ENCODE measurements at regions not wholly inside any gene's neighbourhood (a gene's known extent, or its start where the extent isn't known, plus 50 kb on each side); places are given as distances from the start of the nearest gene placed in this dataset.

- Mint-ChIP-seq H3K27ac (no peak overlapping the region), H3K9me3 (peaks cover 0 to 5% of the 10 kb centered on the region in 2 donors), H3K4me1 (no peaks in the 10 kb centered on the region), H3K27me3 (peaks cover 14 to 20% of the 10 kb centered on the region in 2 donors), H3K4me3 (no peak overlapping the region), H3K36me3 (no peaks in the 10 kb centered on the region)
- no peak for DNase-seq
- no peak for ATAC-seq (replicated peaks)
These were observed 310.0 kb downstream of the HRH4 start for GRCh38 chr18:24770311-24771024.

DNA sequence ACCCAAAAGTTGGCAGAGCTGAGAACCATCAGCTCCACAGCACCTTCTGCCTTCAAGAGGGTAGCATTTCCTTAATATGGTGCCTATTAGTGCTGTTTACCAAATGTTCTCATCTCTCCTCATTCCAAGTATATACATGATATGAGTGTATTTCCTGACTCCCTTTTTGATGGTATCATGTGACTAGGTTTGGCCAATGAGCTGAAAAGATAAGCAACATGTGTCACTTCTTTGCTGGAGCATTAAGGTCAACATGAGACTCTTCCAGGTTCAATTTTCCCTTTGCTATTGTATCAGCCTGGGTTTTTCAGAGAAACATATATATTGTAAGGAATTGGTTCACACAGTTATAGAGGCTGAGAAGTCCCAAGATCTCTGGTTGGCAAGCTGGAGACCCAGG, 310.9 kb downstream of the HRH4 start:
- H3K4me1 Mint-ChIP-seq, result no peaks in the 10 kb centered on the region
- H3K36me3 Mint-ChIP-seq, result no peaks in the 10 kb centered on the region
- peaks cover 0 to 5% of the 10 kb centered on the region in 2 donors for H3K9me3 Mint-ChIP-seq
- DNase-seq, result no peak
- H3K27me3 Mint-ChIP-seq, result peaks cover 14 to 20% of the 10 kb centered on the region in 2 donors
- no peak overlapping the region for H3K4me3 Mint-ChIP-seq
- no peak overlapping the region for H3K27ac Mint-ChIP-seq
- no peak for ATAC-seq (replicated peaks)

- H3K4me3 Mint-ChIP-seq, result no peak overlapping the region
- ATAC-seq (replicated peaks) (no peak), DNase-seq (no peak)
- H3K27ac Mint-ChIP-seq, result no peak overlapping the region
- H3K4me1 Mint-ChIP-seq, result no peaks in the 10 kb centered on the region
- H3K27me3 Mint-ChIP-seq, result peaks cover 11 to 14% of the 10 kb centered on the region in 2 donors
- H3K36me3 Mint-ChIP-seq, result no peaks in the 10 kb centered on the region
- peaks cover 0 to 5% of the 10 kb centered on the region in 2 donors for H3K9me3 Mint-ChIP-seq
These were observed 312.7 kb downstream of the HRH4 start for GRCh38 chr18:24773101-24773500.

DNA sequence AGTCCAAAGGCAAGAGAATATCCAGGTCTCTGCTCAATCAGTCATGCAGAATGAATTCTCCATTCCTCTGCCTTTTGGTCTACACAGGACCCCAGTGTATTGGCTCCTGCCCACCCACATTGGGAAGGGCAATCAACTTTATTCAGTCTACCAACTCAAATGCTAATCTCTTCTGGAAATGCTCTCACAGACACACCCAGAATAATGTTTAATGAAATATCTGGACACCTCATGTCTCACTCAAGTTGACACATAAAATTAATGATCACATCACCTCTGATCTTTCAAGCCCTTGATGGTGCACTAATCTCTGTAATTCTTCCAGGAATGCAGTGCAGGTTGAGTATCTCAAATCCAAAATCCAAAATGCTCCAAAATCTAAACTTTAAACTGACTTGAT, 315.6 kb downstream of the HRH4 start:
- Mint-ChIP-seq H3K4me3 (no peak overlapping the region), H3K27me3 (peaks cover 3 to 6% of the 10 kb centered on the region in 2 donors), H3K27ac (no peak overlapping the region), H3K4me1 (no peaks in the 10 kb centered on the region), H3K36me3 (no peaks in the 10 kb centered on the region), H3K9me3 (peaks cover 0 to 2% of the 10 kb centered on the region in 2 donors)
- DNase-seq (no peak), ATAC-seq (replicated peaks) (no peak)

- Mint-ChIP-seq H3K36me3 (no peaks in the 10 kb centered on the region), H3K27me3 (peaks cover 0 to 6% of the 10 kb centered on the region in 2 donors), H3K4me3 (no peak overlapping the region), H3K4me1 (no peaks in the 10 kb centered on the region), H3K27ac (no peak overlapping the region), H3K9me3 (peaks cover 0 to 2% of the 10 kb centered on the region in 2 donors)
- DNase-seq (no peak), ATAC-seq (replicated peaks) (no peak)
These were observed 318.5 kb downstream of the HRH4 start for GRCh38 chr18:24778810-24779418.

DNA sequence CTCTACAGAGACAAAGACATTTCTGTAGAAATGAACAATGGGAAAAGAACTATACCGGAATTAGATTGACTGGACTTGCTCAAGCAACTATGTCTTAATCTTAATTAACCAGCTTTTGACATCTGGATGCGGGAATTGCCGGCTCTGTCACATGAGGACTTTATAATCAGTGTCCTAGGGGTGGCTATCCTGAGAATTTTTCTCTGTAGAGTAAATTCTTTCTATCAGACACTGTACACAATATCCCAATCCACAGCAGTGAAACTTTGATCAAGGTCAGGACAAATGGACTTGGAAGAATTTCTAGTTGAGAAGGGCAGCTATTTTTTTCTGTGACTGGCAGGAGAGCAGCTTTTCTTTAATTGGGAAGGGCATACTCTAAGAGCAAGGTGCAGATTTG, 322.1 kb downstream of the HRH4 start:
- H3K4me1 Mint-ChIP-seq, result no peaks in the 10 kb centered on the region
- no peak for ATAC-seq (replicated peaks)
- H3K27me3 Mint-ChIP-seq, result peaks cover 13 to 15% of the 10 kb centered on the region in 2 donors
- H3K4me3 Mint-ChIP-seq, result no peak overlapping the region
- DNase-seq, result no peak
- H3K36me3 Mint-ChIP-seq, result no peaks in the 10 kb centered on the region
- H3K27ac Mint-ChIP-seq, result no peak overlapping the region
- H3K9me3 Mint-ChIP-seq, result peaks cover 0 to 3% of the 10 kb centered on the region in 2 donors

- Mint-ChIP-seq H3K4me3 (no peak overlapping the region), H3K27me3 (peaks cover 13 to 15% of the 10 kb centered on the region in 2 donors), H3K9me3 (peaks cover 6 to 9% of the 10 kb centered on the region in 2 donors), H3K36me3 (no peaks in the 10 kb centered on the region), H3K4me1 (no peaks in the 10 kb centered on the region), H3K27ac (no peak overlapping the region)
- DNase-seq (no peak), ATAC-seq (replicated peaks) (no peak)
These were observed 324.6 kb downstream of the HRH4 start for GRCh38 chr18:24785019-24785418.

- H3K4me3 Mint-ChIP-seq, result no peak overlapping the region
- H3K27me3 Mint-ChIP-seq, result peaks cover 13 to 21% of the 10 kb centered on the region in 2 donors
- no peaks in the 10 kb centered on the region for H3K4me1 Mint-ChIP-seq
- no peak for ATAC-seq (replicated peaks)
- DNase-seq, result no peak
- H3K9me3 Mint-ChIP-seq, result peaks cover 8 to 9% of the 10 kb centered on the region in 2 donors
- no peaks in the 10 kb centered on the region for H3K36me3 Mint-ChIP-seq
- H3K27ac Mint-ChIP-seq, result no peak overlapping the region
These were observed 325.6 kb downstream of the HRH4 start for GRCh38 chr18:24786027-24786426.

DNA sequence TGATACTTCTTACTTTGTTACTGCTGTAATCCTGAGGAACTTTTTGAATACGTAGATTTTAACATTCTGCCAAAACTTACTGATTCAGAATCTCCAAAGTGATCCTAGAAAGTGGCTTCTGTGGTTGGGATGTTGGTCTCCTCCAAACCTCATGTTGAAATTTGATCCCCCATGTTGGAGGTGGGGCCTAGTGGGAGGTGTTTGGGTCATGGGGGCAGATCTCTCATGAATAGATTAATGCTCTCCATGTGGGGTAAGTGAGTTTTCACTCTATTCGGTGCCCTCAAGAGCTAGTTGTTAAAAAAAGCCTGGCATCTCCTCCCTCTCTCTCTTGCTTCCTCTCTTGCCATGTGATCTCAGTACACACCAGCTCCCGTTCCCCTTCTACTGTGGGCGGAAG, 329.9 kb downstream of the HRH4 start:
- DNase-seq (no peak), ATAC-seq (replicated peaks) (no peak)
- Mint-ChIP-seq H3K9me3 (peaks cover 8 to 9% of the 10 kb centered on the region in 2 donors), H3K27ac (no peak overlapping the region), H3K4me1 (no peaks in the 10 kb centered on the region), H3K36me3 (no peaks in the 10 kb centered on the region), H3K4me3 (no peak overlapping the region), H3K27me3 (peaks cover 11 to 17% of the 10 kb centered on the region in 2 donors)

- no peaks in the 10 kb centered on the region for H3K36me3 Mint-ChIP-seq
- H3K27me3 Mint-ChIP-seq, result peaks cover 9 to 12% of the 10 kb centered on the region in 2 donors
- no peak overlapping the region for H3K4me3 Mint-ChIP-seq
- H3K4me1 Mint-ChIP-seq, result no peaks in the 10 kb centered on the region
- ATAC-seq (replicated peaks) (no peak), DNase-seq (no peak)
- no peak overlapping the region for H3K27ac Mint-ChIP-seq
- peaks cover 8 to 9% of the 10 kb centered on the region in 2 donors for H3K9me3 Mint-ChIP-seq
These were observed 331.5 kb downstream of the HRH4 start for GRCh38 chr18:24791751-24792545.

GRCh38 chr18:24793742-24794141, 333.3 kb downstream of the HRH4 start:
- H3K27ac Mint-ChIP-seq, result no peak overlapping the region
- no peaks in the 10 kb centered on the region for H3K4me1 Mint-ChIP-seq
- ATAC-seq (replicated peaks) (no peak), DNase-seq (no peak)
- H3K9me3 Mint-ChIP-seq, result peaks cover 3% of the 10 kb centered on the region in 2 donors
- peaks cover 9 to 12% of the 10 kb centered on the region in 2 donors for H3K27me3 Mint-ChIP-seq
- no peaks in the 10 kb centered on the region for H3K36me3 Mint-ChIP-seq
- no peak overlapping the region for H3K4me3 Mint-ChIP-seq

DNA sequence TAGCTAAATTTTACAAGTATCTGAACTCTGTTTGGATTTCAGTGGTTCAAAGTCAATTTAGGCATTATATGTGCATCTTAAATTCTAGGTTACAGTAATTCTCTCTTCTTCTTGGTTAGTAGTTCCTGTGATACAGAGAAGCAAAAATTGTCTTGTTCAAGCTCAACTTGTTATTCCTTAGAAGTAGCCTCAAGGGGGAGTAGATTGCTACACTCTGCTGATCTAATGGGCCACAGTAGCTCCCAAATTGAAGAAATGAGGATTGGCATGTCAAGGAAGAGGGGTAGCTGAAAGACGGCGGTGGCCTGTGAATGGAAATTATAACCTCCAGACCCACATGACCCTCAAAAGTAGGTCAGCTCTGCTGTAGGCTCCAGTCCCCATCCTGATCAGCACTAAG, 334.7 kb downstream of the HRH4 start:
- Mint-ChIP-seq H3K4me1 (no peaks in the 10 kb centered on the region), H3K9me3 (peaks cover 0 to 2% of the 10 kb centered on the region in 2 donors), H3K27ac (no peak overlapping the region), H3K36me3 (no peaks in the 10 kb centered on the region), H3K27me3 (peaks cover 16 to 19% of the 10 kb centered on the region in 2 donors), H3K4me3 (no peak overlapping the region)
- no peak for DNase-seq
- ATAC-seq (replicated peaks), result no peak

- Mint-ChIP-seq H3K36me3 (no peaks in the 10 kb centered on the region), H3K27ac (no peak overlapping the region), H3K27me3 (peaks cover 11 to 14% of the 10 kb centered on the region in 2 donors), H3K4me1 (no peaks in the 10 kb centered on the region), H3K4me3 (no peak overlapping the region), H3K9me3 (no peaks in the 10 kb centered on the region)
- ATAC-seq (replicated peaks) (no peak), DNase-seq (no peak)
These were observed 337.5 kb downstream of the HRH4 start for GRCh38 chr18:24797981-24798380.

- Mint-ChIP-seq H3K27me3 (peaks cover 12 to 14% of the 10 kb centered on the region in 2 donors), H3K4me3 (no peak overlapping the region), H3K9me3 (no peaks in the 10 kb centered on the region), H3K27ac (no peak overlapping the region), H3K4me1 (no peaks in the 10 kb centered on the region), H3K36me3 (no peaks in the 10 kb centered on the region)
- DNase-seq, result no peak
- no peak for ATAC-seq (replicated peaks)
These were observed 338.7 kb downstream of the HRH4 start for GRCh38 chr18:24799176-24799575.
